Lung (tissue), 11 donors: ENCODE measurements at regions not wholly inside any gene's neighbourhood (a gene's known extent, or its start where the extent isn't known, plus 50 kb on each side); places are given as distances from the start of the nearest gene placed in this dataset.
A peak's percentile ranks its signal among the peaks of the same experiment; 100 is the strongest.

Experiments
- ATAC-seq: fragments of 200-7000 bp; cut with Tn5 transposase; one replicate; pipeline ENCODE4 v1.9.1; 2020; ENCODE audit warnings: moderate number of reproducible peaks; ENCODE audit not compliant: insufficient read depth, low FRiP score
- DNase-seq, 3 donors: peaks; one replicate each; pipeline ENCODE4 v3.0.0-alpha.2; 2013 to 2017
- H3K27ac ChIP-seq, 2 donors: one replicate each; pipeline ENCODE4 v1.5.1; 2013; ENCODE audit warnings: mild to moderate bottlenecking in 2 of 2, moderate library complexity in 2 of 2, control low read depth in 1 of 2, inconsistent platforms in 1 of 2, low read depth in 1 of 2, low read length in 1 of 2
- H3K27me3 ChIP-seq, 3 donors: one replicate each; pipeline ENCODE4 v1.5.1; 2013; ENCODE audit warnings: low read length in 2 of 3; ENCODE audit not compliant: control insufficient read depth in 3 of 3, insufficient read depth in 3 of 3
- H3K36me3 ChIP-seq, 4 donors: one replicate each; pipeline ENCODE4 v1.5.1; 2013; ENCODE audit warnings: low read length in 4 of 4, mild to moderate bottlenecking in 1 of 4, moderate library complexity in 1 of 4; ENCODE audit not compliant: control insufficient read depth in 4 of 4, insufficient read depth in 4 of 4
- H3K4me1 ChIP-seq, 5 donors: one replicate each; pipeline ENCODE4 v1.5.1; 2013; ENCODE audit warnings: low read length in 5 of 5, mild to moderate bottlenecking in 2 of 5, moderate library complexity in 1 of 5; ENCODE audit not compliant: control insufficient read depth in 5 of 5, insufficient read depth in 5 of 5
- H3K4me3 ChIP-seq: one replicate; pipeline ENCODE4 v1.5.1; 2013; ENCODE audit warnings: mild to moderate bottlenecking, control low read depth, moderate library complexity
- H3K9ac ChIP-seq, 2 donors: one replicate each; pipeline ENCODE4 v1.5.1; 2013; ENCODE audit warnings: low read length in 2 of 2, control low read depth in 1 of 2; ENCODE audit not compliant: insufficient read depth in 1 of 2
- H3K9me3 ChIP-seq, 4 donors: one replicate each; pipeline ENCODE4 v1.5.1; 2013; ENCODE audit warnings: low read length in 3 of 4, mild to moderate bottlenecking in 1 of 4, moderate library complexity in 1 of 4; ENCODE audit not compliant: control insufficient read depth in 4 of 4, insufficient read depth in 3 of 4
- WGBS, 2 donors: extraction: QIAGEN DNeasy Blood & Tissue Kit; methylation state at CpG; one replicate each; pipeline ENCODE4 v1.1.7; 2013; 5-methylcytosine and 5-hydroxymethylcytosine counted together
- TF ChIP-seq, protein P1 (sequence below): IDR thresholded peaks from 2 replicates; pipeline ENCODE4 v1.5.1; 2012; ENCODE audit warnings: mild to moderate bottlenecking; ENCODE audit errors: control extremely low read depth, extremely low read depth
- donor health status: control.
- donor health status: control.
- donor health status: Bipolar disorder and iron deficiency.
- donor health status: healthy.
- donor health status: DM: yes; HTN: yes; CAD: no.

DNA sequence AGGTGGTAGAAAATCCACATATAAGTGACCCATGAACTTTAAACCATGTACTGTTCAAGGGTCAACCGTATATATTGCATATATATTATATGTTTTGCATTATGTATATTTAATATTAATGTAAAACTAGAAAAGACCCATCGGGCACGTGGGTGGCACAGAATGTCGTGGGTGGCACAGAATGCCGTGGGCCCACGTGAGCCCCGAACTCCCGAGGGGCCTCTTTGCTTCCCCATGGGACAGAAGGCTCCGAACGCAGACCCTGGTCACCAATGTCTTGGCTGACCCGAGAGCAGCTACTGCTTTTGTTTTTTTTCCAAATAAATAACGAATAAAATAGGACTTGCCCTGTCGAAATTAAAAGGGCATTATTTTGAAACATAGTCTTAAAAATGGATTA, 415.4 kb downstream of the BRD1 start:
- peaks cover 0 to 3% (median 0%) of the 10 kb centered on the region in 4 donors for H3K9me3 ChIP-seq
- WGBS, 2 donors, result 88 to 89% methylated on average over 13 of the region's 13 CpGs
- TF ChIP-seq, protein P1, sequence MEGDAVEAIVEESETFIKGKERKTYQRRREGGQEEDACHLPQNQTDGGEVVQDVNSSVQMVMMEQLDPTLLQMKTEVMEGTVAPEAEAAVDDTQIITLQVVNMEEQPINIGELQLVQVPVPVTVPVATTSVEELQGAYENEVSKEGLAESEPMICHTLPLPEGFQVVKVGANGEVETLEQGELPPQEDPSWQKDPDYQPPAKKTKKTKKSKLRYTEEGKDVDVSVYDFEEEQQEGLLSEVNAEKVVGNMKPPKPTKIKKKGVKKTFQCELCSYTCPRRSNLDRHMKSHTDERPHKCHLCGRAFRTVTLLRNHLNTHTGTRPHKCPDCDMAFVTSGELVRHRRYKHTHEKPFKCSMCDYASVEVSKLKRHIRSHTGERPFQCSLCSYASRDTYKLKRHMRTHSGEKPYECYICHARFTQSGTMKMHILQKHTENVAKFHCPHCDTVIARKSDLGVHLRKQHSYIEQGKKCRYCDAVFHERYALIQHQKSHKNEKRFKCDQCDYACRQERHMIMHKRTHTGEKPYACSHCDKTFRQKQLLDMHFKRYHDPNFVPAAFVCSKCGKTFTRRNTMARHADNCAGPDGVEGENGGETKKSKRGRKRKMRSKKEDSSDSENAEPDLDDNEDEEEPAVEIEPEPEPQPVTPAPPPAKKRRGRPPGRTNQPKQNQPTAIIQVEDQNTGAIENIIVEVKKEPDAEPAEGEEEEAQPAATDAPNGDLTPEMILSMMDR, result no peak
- no peak overlapping the region for H3K9ac ChIP-seq
- DNase-seq (no peak), ATAC-seq (no peak)
- H3K4me3 ChIP-seq, result no peak overlapping the region
- H3K4me1 ChIP-seq, result no peaks in the 10 kb centered on the region
- H3K27ac ChIP-seq, result no peak overlapping the region
- peaks cover 0 to 11% (median 3%) of the 10 kb centered on the region in 3 donors for H3K27me3 ChIP-seq
- no peaks in the 10 kb centered on the region for H3K36me3 ChIP-seq

DNA sequence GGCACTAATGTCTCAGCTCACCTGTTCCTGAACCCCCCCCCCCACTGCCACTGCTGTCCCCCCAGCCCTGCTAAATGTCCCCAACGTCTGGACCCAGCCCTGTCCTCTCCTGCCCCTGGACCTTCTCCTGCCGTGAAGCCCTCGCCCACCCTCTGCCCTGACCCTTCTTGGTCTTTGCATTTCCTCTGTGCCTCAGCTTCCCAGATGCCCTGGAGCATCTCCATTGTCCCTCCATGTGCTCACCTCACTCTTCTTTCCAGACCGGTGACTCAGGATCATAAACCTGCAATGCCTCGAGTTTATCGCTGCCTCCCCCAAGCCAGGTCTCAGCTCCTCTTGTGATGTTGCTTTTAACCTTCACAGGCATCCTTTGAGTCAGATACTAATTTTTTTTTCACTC, 416.4 kb downstream of the BRD1 start:
- Histone ChIP-seq H3K36me3 (no peaks in the 10 kb centered on the region), H3K4me3 (no peak overlapping the region), H3K9ac (no peak overlapping the region), H3K27ac (no peak overlapping the region), H3K9me3 (peaks cover 0 to 2% (median 0%) of the 10 kb centered on the region in 4 donors), H3K27me3 (peaks cover 0 to 11% (median 3%) of the 10 kb centered on the region in 3 donors), H3K4me1 (no peaks in the 10 kb centered on the region)
- ATAC-seq (no peak), DNase-seq (no peak)
- TF ChIP-seq, protein P1, result no peak
- 77 to 86% methylated on average over 6 of the region's 6 CpGs for WGBS, 2 donors

DNA sequence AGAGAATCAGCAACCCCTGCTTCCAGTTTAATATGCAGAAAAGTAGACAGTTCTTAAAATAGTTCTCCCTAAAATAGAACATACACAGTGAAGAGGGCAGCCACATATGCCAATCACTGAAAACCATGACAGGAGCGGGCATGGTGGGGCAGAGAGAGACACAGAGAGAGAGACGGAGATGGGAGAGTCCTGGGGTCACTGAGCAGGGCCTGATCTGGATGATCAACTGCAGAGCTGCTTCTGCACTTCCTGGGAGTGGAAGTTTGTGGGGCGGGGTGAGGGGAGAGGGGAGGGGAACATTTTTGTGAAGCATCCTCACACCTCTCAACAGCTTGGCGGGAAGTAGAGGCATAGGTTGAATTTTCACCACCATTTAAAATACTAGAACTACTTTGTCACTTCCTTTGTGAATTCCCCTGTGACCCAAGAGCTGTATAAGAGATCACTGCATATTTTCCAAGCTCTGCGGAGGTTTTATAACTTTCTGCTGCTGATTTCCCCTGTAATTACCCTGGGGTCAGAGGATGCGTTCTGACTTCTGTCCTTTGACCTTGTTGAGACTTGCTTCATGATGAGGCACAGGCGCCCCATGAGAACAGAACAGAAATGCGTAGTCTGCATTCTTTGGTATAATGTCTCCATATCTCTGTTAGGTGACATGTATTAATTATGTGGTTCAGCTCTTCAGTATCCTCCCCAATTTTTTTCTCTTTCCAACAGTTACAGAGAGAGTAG, 419.4 kb downstream of the BRD1 start:
- peak in 1 of 3 donors; percentile 10 for DNase-seq
- no peak for ATAC-seq
- Histone ChIP-seq H3K4me1 (no peaks in the 10 kb centered on the region), H3K9me3 (no peaks in the 10 kb centered on the region), H3K36me3 (no peaks in the 10 kb centered on the region), H3K4me3 (no peak overlapping the region), H3K9ac (no peak overlapping the region), H3K27ac (no peak overlapping the region), H3K27me3 (peaks cover 2 to 6% (median 3%) of the 10 kb centered on the region in 3 donors)
- WGBS, 2 donors, result 47 to 75% methylated on average over 8 of the region's 8 CpGs
- TF ChIP-seq, protein P1, result no peak
